IMR-90 (cell line): ENCODE measurements at regions not wholly inside any gene's neighbourhood (a gene's known extent, or its start where the extent isn't known, plus 50 kb on each side); places are given as distances from the start of the nearest gene placed in this dataset.

Experiments used
- ATAC-seq: fragments of 200-7000 bp; cut with Tn5 transposase; 2 replicates; pipeline ENCODE4 v1.9.1; 2020; ENCODE audit warnings: low read depth, mild to moderate bottlenecking, moderate library complexity
- BruUV-seq: library from RNA; stranded (reverse); fragments of 400-500 nt; replicated peaks from 2 replicates; lab custom pipeline; 2021; lab: Mats Ljungman, UMichigan
- CTCF ChIA-PET: fragments of 300-600 bp; formaldehyde crosslinking; extraction: SDS; loops from one replicate; lab custom pipeline; 2021; ENCODE audit warnings: antibody characterized with exemption; lab: Yijun Ruan, JAX
- POLR2A ChIA-PET: fragments of 300-600 bp; sonication (Branson Sonifier 250); formaldehyde crosslinking; loops from one replicate; lab custom pipeline; 2022; ENCODE audit warnings: antibody characterized with exemption; ENCODE audit not compliant: unreplicated experiment; lab: Charles Lee
- DNase-seq: peaks from one replicate; pipeline ENCODE4 v3.0.0; 2013
- H2AFZ ChIP-seq: replicated peaks from 2 replicates; pipeline ENCODE3; 2013; ENCODE audit warnings: low read length, mild to moderate bottlenecking; ENCODE audit not compliant: poor library complexity
- H2AK5ac ChIP-seq: 2 replicates; pipeline ENCODE4 v1.6.1; 2013; ENCODE audit warnings: low read depth, low read length, inconsistent platforms
- H2AK9ac ChIP-seq: replicated peaks from 2 replicates; pipeline ENCODE3; 2013; ENCODE audit warnings: mild to moderate bottlenecking, low read depth, low read length, moderate library complexity; ENCODE audit not compliant: poor library complexity
- H2BK120ac ChIP-seq: 2 replicates; pipeline ENCODE4 v1.6.1; 2013; ENCODE audit warnings: low read depth, low read length, inconsistent platforms
- H2BK15ac ChIP-seq: 3 replicates; pipeline ENCODE4 v1.6.1; 2013; ENCODE audit warnings: low read depth, low read length, inconsistent platforms
- H2BK20ac ChIP-seq: 2 replicates; pipeline ENCODE4 v1.6.1; 2013; ENCODE audit warnings: low read depth, mild to moderate bottlenecking, inconsistent platforms, low read length, moderate library complexity
- H2BK5ac ChIP-seq: 2 replicates; pipeline ENCODE4 v1.6.1; 2013; ENCODE audit warnings: mild to moderate bottlenecking, low read depth, low read length, inconsistent platforms; ENCODE audit not compliant: poor library complexity, severe bottlenecking
- H3K14ac ChIP-seq: replicated peaks from 2 replicates; pipeline ENCODE4 v1.6.1; 2013; ENCODE audit warnings: low read depth, low read length, inconsistent platforms
- H3K18ac ChIP-seq: 2 replicates; pipeline ENCODE4 v1.6.1; 2013; ENCODE audit warnings: low read depth, low read length, control low read depth
- H3K23ac ChIP-seq: 2 replicates; pipeline ENCODE4 v1.6.1; 2013; ENCODE audit warnings: low read depth, low read length, inconsistent platforms
- H3K27ac ChIP-seq: 2 replicates; pipeline ENCODE4 v1.5.1; 2013; ENCODE audit warnings: mild to moderate bottlenecking, control low read depth, low read length; ENCODE audit not compliant: insufficient read depth
- H3K27me3 ChIP-seq: 2 replicates; pipeline ENCODE4 v1.6.1; 2013; ENCODE audit warnings: low read length; ENCODE audit not compliant: control insufficient read depth, insufficient read depth
- H3K36me3 ChIP-seq: 2 replicates; pipeline ENCODE4 v1.6.1; 2013; ENCODE audit warnings: low read length, mixed read lengths; ENCODE audit not compliant: control insufficient read depth, insufficient read depth
- H3K4ac ChIP-seq: 2 replicates; pipeline ENCODE4 v1.6.1; 2013; ENCODE audit warnings: low read depth, low read length, inconsistent platforms
- H3K4me1 ChIP-seq: 2 replicates; pipeline ENCODE4 v1.6.1; 2013; ENCODE audit warnings: low read length, mixed read lengths; ENCODE audit not compliant: control insufficient read depth, insufficient read depth
- H3K4me2 ChIP-seq: 2 replicates; pipeline ENCODE4 v1.6.1; 2013; ENCODE audit warnings: low read depth, mild to moderate bottlenecking, control low read depth, low read length, moderate library complexity
- H3K4me3 ChIP-seq: 2 replicates; pipeline ENCODE4 v1.5.1; 2013; ENCODE audit warnings: low read depth, mild to moderate bottlenecking, control low read depth, low read length, moderate library complexity; ENCODE audit not compliant: insufficient read depth
- H3K56ac ChIP-seq: 2 replicates; pipeline ENCODE4 v1.6.1; 2013; ENCODE audit warnings: low read length, inconsistent platforms; ENCODE audit not compliant: insufficient read depth; ENCODE audit errors: extremely low read depth
- H3K79me1 ChIP-seq, 2 experiments: 2 replicates each; pipeline ENCODE4 v1.6.1; 2013; ENCODE audit warnings: low read length in 2 of 2, inconsistent platforms in 1 of 2, low read depth in 1 of 2
- H3K9ac ChIP-seq: 2 replicates; pipeline ENCODE4 v1.6.1; 2013; ENCODE audit warnings: low read depth, low read length, control low read depth
- H3K9me1 ChIP-seq: 2 replicates; pipeline ENCODE4 v1.6.1; 2013; ENCODE audit warnings: low read length, inconsistent platforms; ENCODE audit not compliant: insufficient read depth
- H3K9me3 ChIP-seq: 2 replicates; pipeline ENCODE4 v1.6.1; 2013; ENCODE audit warnings: low read length; ENCODE audit not compliant: control insufficient read depth, insufficient read depth
- H4K20me1 ChIP-seq: 2 replicates; pipeline ENCODE4 v1.6.1; 2013; ENCODE audit warnings: low read length, inconsistent platforms; ENCODE audit not compliant: insufficient read depth
- H4K5ac ChIP-seq: 2 replicates; pipeline ENCODE4 v1.6.1; 2013; ENCODE audit warnings: mild to moderate bottlenecking, low read depth, low read length, control low read depth
- H4K8ac ChIP-seq, 2 experiments: 2 replicates each; pipeline ENCODE4 v1.6.1; 2013; ENCODE audit warnings: low read depth in 2 of 2, low read length in 2 of 2, control low read depth in 1 of 2, inconsistent platforms in 1 of 2
- H4K91ac ChIP-seq: 2 replicates; pipeline ENCODE4 v1.6.1; 2013; ENCODE audit warnings: low read depth, low read length, inconsistent platforms; ENCODE audit not compliant: insufficient read depth
- CHD1 ChIP-seq: IDR thresholded peaks from 2 replicates; pipeline ENCODE4 v1.6.1; 2012; ENCODE audit warnings: low read depth, low read length, improper control_type of control experiment
- CTCF ChIP-seq: conservative IDR thresholded peaks from 2 replicates; pipeline ENCODE4 v1.5.1; 2012; ENCODE audit warnings: mild to moderate bottlenecking, low read depth, low read length, improper control_type of control experiment
- ELK1 ChIP-seq: fragments of 150-350 bp; IDR thresholded peaks from 2 replicates; pipeline ENCODE4 v1.6.1; 2016; ENCODE audit warnings: low read depth, mild to moderate bottlenecking, low read length, moderate library complexity, borderline replicate concordance
- FOS ChIP-seq: fragments of 150-350 bp; IDR thresholded peaks from 2 replicates; pipeline ENCODE4 v1.6.1; 2016; ENCODE audit warnings: low read depth, low read length
- MAFK ChIP-seq: IDR thresholded peaks from 2 replicates; pipeline ENCODE4 v1.6.1; 2012; ENCODE audit warnings: low read depth, low read length, improper control_type of control experiment
- NFE2L2 ChIP-seq: fragments of 150-350 bp; IDR thresholded peaks from 2 replicates; pipeline ENCODE4 v1.6.1; 2016; ENCODE audit warnings: low read depth, mild to moderate bottlenecking, low read length
- POLR2A ChIP-seq: IDR thresholded peaks from 2 replicates; pipeline ENCODE4 v1.6.1; 2012; ENCODE audit warnings: mild to moderate bottlenecking, low read depth, low read length
- RAD21 ChIP-seq: IDR thresholded peaks from 2 replicates; pipeline ENCODE4 v1.6.1; 2012; ENCODE audit warnings: low read length, improper control_type of control experiment
- USF2 ChIP-seq: fragments of 150-350 bp; IDR thresholded peaks from 2 replicates; pipeline ENCODE4 v1.6.1; 2017; ENCODE audit warnings: mild to moderate bottlenecking, antibody characterized with exemption, low read length, low read depth
- WGBS, 2 experiments: methylation state at CpG; one replicate each; pipeline versions ENCODE4 v1.1.5 to v1.1.7; 2013; ENCODE audit warnings: missing lambda C conversion rate in 2 of 2; ENCODE audit not compliant: insufficient read length in 1 of 2; ENCODE audit errors: extremely low coverage in 2 of 2; 5-methylcytosine and 5-hydroxymethylcytosine counted together
- dilution Hi-C: fragments of 300-500 bp; cut with HindIII; formaldehyde crosslinking; loops from one replicate; pipeline ENCODE4 v1.14.3; 2018; ENCODE audit warnings: low sequenced_read_pairs; ENCODE audit not compliant: unreplicated experiment
- in situ Hi-C: fragments of 300-500 bp; cut with MboI; formaldehyde crosslinking; loops from 3 replicates; pipeline ENCODE4 v1.14.3; 2019; ENCODE audit warnings: low sequenced_read_pairs, inconsistent platforms, mixed read lengths
- intact Hi-C: fragments of 100-400 bp; cut with micrococcal nuclease; formaldehyde crosslinking; loops from 2 replicates; pipeline ENCODE4 v1.10.0; 2022

- Histone ChIP-seq H2AK5ac (no peak overlapping the region), H3K36me3 (no peaks in the 10 kb centered on the region), H3K9me3 (no peaks in the 10 kb centered on the region), H3K79me1 (no peaks in the 10 kb centered on the region), H3K4me3 (no peak overlapping the region), H3K9me1 (peaks cover 2% of the 10 kb centered on the region; the same call in 1 of the 2 replicates), H2BK5ac (no peak overlapping the region), H3K27ac (no peak overlapping the region), H3K4ac (no peak overlapping the region), H3K23ac (no peak overlapping the region), H3K14ac (no peak overlapping the region), H4K5ac (no peak overlapping the region), H3K9ac (no peak overlapping the region), H4K91ac (no peak overlapping the region), H3K4me1 (peaks cover 2% of the 10 kb centered on the region), H2BK15ac (no peak overlapping the region), H3K4me2 (no peak overlapping the region), H3K27me3 (no peaks in the 10 kb centered on the region), H2AK9ac (no peak overlapping the region), H3K18ac (no peak overlapping the region), H3K56ac (no peak overlapping the region), H4K8ac (no peak overlapping the region), H4K20me1 (no peaks in the 10 kb centered on the region), H2BK20ac (no peak overlapping the region), H2AFZ (no peak overlapping the region), H2BK120ac (no peak overlapping the region)
- ChIA-PET CTCF (no interaction called here), POLR2A (no interaction called here)
- TF ChIP-seq CHD1 (no peak), ELK1 (no peak), CTCF (no peak), POLR2A (no peak), RAD21 (no peak), NFE2L2 (no peak), MAFK (no peak), USF2 (no peak), FOS (no peak)
- ATAC-seq (no peak), DNase-seq (no peak)
- in situ Hi-C loops = loop anchor here (5.0 kb wide), 1 partner anchor 354 kb away; no protein-coding TSS in a partner anchor
- no CpG with 5 or more reads among the region's 2 CpGs for WGBS, 2 experiments
- dilution Hi-C loops = no loop called here
- no TSS peak for BruUV-seq
- intact Hi-C loops = loop anchor here (2.0 to 5.0 kb wide), 3 partner anchors 355 to 579 kb away; no protein-coding TSS in a partner anchor
Observed at GRCh38 chr1:79196211-79196610, 189.7 kb upstream of the ADGRL4 start.
